H9 (cell line): ENCODE measurements at regions not wholly inside any gene's neighbourhood (a gene's known extent, or its start where the extent isn't known, plus 50 kb on each side); places are given as distances from the start of the nearest gene placed in this dataset.

Source experiments
- DNase-seq: peaks from one replicate; pipeline ENCODE4 v3.0.0-alpha.2; 2017
- H2AFZ ChIP-seq: one replicate; pipeline ENCODE4 v1.6.1; 2013; ENCODE audit warnings: mild to moderate bottlenecking, low read length, control low read depth, moderate library complexity
- H2AK5ac ChIP-seq: 2 replicates; pipeline ENCODE4 v1.6.1; 2013; ENCODE audit warnings: low read length, control low read depth, mixed read lengths; ENCODE audit not compliant: insufficient read length
- H2BK120ac ChIP-seq: one replicate; pipeline ENCODE4 v1.6.1; 2013; ENCODE audit warnings: low read depth, mild to moderate bottlenecking, low read length, control low read depth, inconsistent platforms; ENCODE audit not compliant: poor library complexity, severe bottlenecking
- H2BK12ac ChIP-seq: 2 replicates; pipeline ENCODE4 v1.6.1; 2013; ENCODE audit warnings: low read length, control low read depth, mixed read lengths, low read depth; ENCODE audit not compliant: insufficient read length
- H2BK15ac ChIP-seq: 2 replicates; pipeline ENCODE4 v1.6.1; 2013; ENCODE audit warnings: low read depth, low read length, control low read depth
- H2BK20ac ChIP-seq: one replicate; pipeline ENCODE4 v1.6.1; 2013; ENCODE audit warnings: low read depth, mild to moderate bottlenecking, low read length, control low read depth, inconsistent platforms; ENCODE audit not compliant: poor library complexity, severe bottlenecking
- H2BK5ac ChIP-seq: 2 replicates; pipeline ENCODE4 v1.6.1; 2013; ENCODE audit warnings: low read length, control low read depth, mixed read lengths; ENCODE audit not compliant: insufficient read length
- H3K14ac ChIP-seq: 2 replicates; pipeline ENCODE4 v1.6.1; 2013; ENCODE audit warnings: low read length, control low read depth; ENCODE audit not compliant: insufficient read depth
- H3K18ac ChIP-seq: 2 replicates; pipeline ENCODE4 v1.6.1; 2013; ENCODE audit warnings: low read depth, mild to moderate bottlenecking, mixed read lengths, low read length, control low read depth; ENCODE audit not compliant: insufficient read length
- H3K23ac ChIP-seq: 2 replicates; pipeline ENCODE4 v1.6.1; 2013; ENCODE audit warnings: low read length, control low read depth, mixed read lengths, low read depth; ENCODE audit not compliant: insufficient read length
- H3K23me2 ChIP-seq: 2 replicates; pipeline ENCODE4 v1.6.1; 2013; ENCODE audit warnings: low read depth, mild to moderate bottlenecking, mixed read lengths, low read length, control low read depth; ENCODE audit not compliant: insufficient read length, poor library complexity, severe bottlenecking
- H3K27ac ChIP-seq: 2 replicates; pipeline ENCODE4 v1.5.1; 2013; ENCODE audit warnings: low read length, control low read depth, mixed read lengths, low read depth; ENCODE audit not compliant: insufficient read length
- H3K27me3 ChIP-seq: 2 replicates; pipeline ENCODE4 v1.6.1; 2013; ENCODE audit warnings: low read length, control low read depth, inconsistent platforms; ENCODE audit not compliant: insufficient read depth
- H3K4ac ChIP-seq: 2 replicates; pipeline ENCODE4 v1.6.1; 2013; ENCODE audit warnings: low read depth, mild to moderate bottlenecking, control low read depth, inconsistent platforms, low read length, moderate library complexity
- H3K4me1 ChIP-seq: 2 replicates; pipeline ENCODE4 v1.6.1; 2013; ENCODE audit warnings: low read length, control low read depth, inconsistent platforms; ENCODE audit not compliant: insufficient read depth
- H3K4me2 ChIP-seq: 2 replicates; pipeline ENCODE4 v1.6.1; 2013; ENCODE audit warnings: low read length, control low read depth, mixed read lengths; ENCODE audit not compliant: insufficient read length, insufficient read depth
- H3K56ac ChIP-seq: 2 replicates; pipeline ENCODE4 v1.6.1; 2013; ENCODE audit warnings: low read depth, mild to moderate bottlenecking, mixed read lengths, low read length, control low read depth; ENCODE audit not compliant: insufficient read length
- H3K79me1 ChIP-seq: 2 replicates; pipeline ENCODE4 v1.6.1; 2013; ENCODE audit warnings: low read depth, mild to moderate bottlenecking, moderate library complexity, low read length, control low read depth, inconsistent platforms; ENCODE audit not compliant: insufficient read depth, poor library complexity, severe bottlenecking
- H3K79me2 ChIP-seq: 2 replicates; pipeline ENCODE4 v1.6.1; 2013; ENCODE audit warnings: low read length, control low read depth, inconsistent platforms; ENCODE audit not compliant: insufficient read depth
- H3K9ac ChIP-seq: 2 replicates; pipeline ENCODE4 v1.6.1; 2013; ENCODE audit warnings: low read length, control low read depth, mixed read lengths; ENCODE audit not compliant: insufficient read length; ENCODE audit errors: extremely low read depth
- H3K9me3 ChIP-seq: one replicate; pipeline ENCODE4 v1.6.1; 2013; ENCODE audit warnings: low read depth, low read length, inconsistent platforms; ENCODE audit not compliant: control insufficient read depth
- H3T11ph ChIP-seq: one replicate; pipeline ENCODE4 v1.6.1; 2013; ENCODE audit warnings: mild to moderate bottlenecking, low read length, control low read depth, inconsistent platforms
- H4K20me1 ChIP-seq: one replicate; pipeline ENCODE4 v1.6.1; 2013; ENCODE audit not compliant: control insufficient read depth, insufficient read length, insufficient read depth
- H4K5ac ChIP-seq: 2 replicates; pipeline ENCODE4 v1.6.1; 2013; ENCODE audit warnings: low read depth, mild to moderate bottlenecking, mixed read lengths, low read length, control low read depth; ENCODE audit not compliant: insufficient read length
- H4K8ac ChIP-seq: replicated peaks from 2 replicates; pipeline ENCODE4 v1.6.1; 2013; ENCODE audit warnings: low read length, control low read depth, mixed read lengths, low read depth; ENCODE audit not compliant: insufficient read length
- H4K91ac ChIP-seq: 2 replicates; pipeline ENCODE4 v1.6.1; 2013; ENCODE audit warnings: low read depth, mild to moderate bottlenecking, moderate library complexity, mixed read lengths, low read length, control low read depth; ENCODE audit not compliant: insufficient read length
- H3K27ac Mint-ChIP-seq, 3 experiments: 2 replicates in 2 of 3; 3 replicates in 1 of 3; pipeline ENCODE4 v1.8.0; 2020 to 2021; ENCODE audit warnings: mixed read lengths in 3 of 3, mild to moderate bottlenecking in 1 of 3, moderate library complexity in 1 of 3
- H3K27me3 Mint-ChIP-seq: 2 replicates; pipeline ENCODE4 v1.8.0; 2021; ENCODE audit warnings: low read depth, mild to moderate bottlenecking, moderate library complexity, mixed read lengths
- H3K36me3 Mint-ChIP-seq, 3 experiments: 2 replicates in 2 of 3; 3 replicates in 1 of 3; pipeline ENCODE4 v1.8.0; 2020 to 2021; ENCODE audit warnings: low read depth in 3 of 3, mixed read lengths in 3 of 3; ENCODE audit not compliant: insufficient read depth in 1 of 3
- H3K4me1 Mint-ChIP-seq, 2 experiments: 2 replicates each; pipeline ENCODE4 v1.8.0; 2020; ENCODE audit warnings: mixed read lengths in 2 of 2
- H3K4me3 Mint-ChIP-seq, 2 experiments: 2 replicates in 1 of 2; 3 replicates in 1 of 2; pipeline ENCODE4 v1.8.0; 2020 to 2021; ENCODE audit warnings: mild to moderate bottlenecking in 2 of 2, mixed read lengths in 2 of 2, moderate library complexity in 1 of 2
- H3K9me3 Mint-ChIP-seq, 2 experiments: 2 replicates in 1 of 2; 3 replicates in 1 of 2; pipeline ENCODE4 v1.8.0; 2020; ENCODE audit warnings: mild to moderate bottlenecking in 2 of 2, mixed read lengths in 2 of 2, moderate library complexity in 1 of 2
- CTCF ChIP-seq: fragments of 200-600 bp; sonication (generic); conservative IDR thresholded peaks from 3 replicates; pipeline ENCODE4 v1.8.0; 2021; ENCODE audit warnings: antibody characterized with exemption, mild to moderate bottlenecking
- WGBS: extraction: QIAGEN DNeasy Blood & Tissue Kit; methylation state at CpG from one replicate; pipeline ENCODE4 v1.1.7; 2013; ENCODE audit warnings: missing lambda C conversion rate, low lambda C conversion rate, mixed read lengths; ENCODE audit not compliant: insufficient read length; ENCODE audit errors: extremely low coverage; 5-methylcytosine and 5-hydroxymethylcytosine counted together

GRCh38 chr3:132202586-132202985, 114.6 kb upstream of the ACP3 start:
- Mint-ChIP-seq H3K27ac (no peak overlapping the region), H3K9me3 (no peaks in the 10 kb centered on the region), H3K4me3 (no peak overlapping the region), H3K36me3 (no peaks in the 10 kb centered on the region), H3K27me3 (peaks cover 5% of the 10 kb centered on the region), H3K4me1 (peaks cover 15 to 21% of the 10 kb centered on the region in 2 experiments)
- H2BK120ac ChIP-seq = no peak overlapping the region
- no peaks in the 10 kb centered on the region for H3K9me3 ChIP-seq
- no peak for TF ChIP-seq CTCF
- no peak overlapping the region for H4K91ac ChIP-seq
- peaks cover 2% of the 10 kb centered on the region; the same call in 1 of the 2 replicates for H3K4me1 ChIP-seq
- H2BK20ac ChIP-seq = no peak overlapping the region
- no peak overlapping the region for H3K27ac ChIP-seq
- H2AK5ac ChIP-seq = no peak overlapping the region
- no peak overlapping the region for H3K4ac ChIP-seq
- WGBS = no CpG with 5 or more reads among the region's 3 CpGs
- H3K23ac ChIP-seq = no peak overlapping the region
- DNase-seq = no peak
- no peak overlapping the region for H3K56ac ChIP-seq
- H3K9ac ChIP-seq = no peak overlapping the region
- H2BK12ac ChIP-seq = no peak overlapping the region
- no peaks in the 10 kb centered on the region for H3K79me1 ChIP-seq
- H2BK5ac ChIP-seq = no peak overlapping the region
- no peak overlapping the region for H3K14ac ChIP-seq
- H4K20me1 ChIP-seq = no peaks in the 10 kb centered on the region
- H3T11ph ChIP-seq = no peak overlapping the region
- H3K4me2 ChIP-seq = no peak overlapping the region
- H2AFZ ChIP-seq = no peak overlapping the region
- no peak overlapping the region for H4K8ac ChIP-seq
- H3K23me2 ChIP-seq = no peaks in the 10 kb centered on the region
- H4K5ac ChIP-seq = no peak overlapping the region
- H3K79me2 ChIP-seq = no peaks in the 10 kb centered on the region
- peaks cover under 1% of the 10 kb centered on the region; the same call in 1 of the 2 replicates for H3K27me3 ChIP-seq
- H2BK15ac ChIP-seq = no peak overlapping the region
- H3K18ac ChIP-seq = no peak overlapping the region
